ENCODE measurements at regions not wholly inside any gene's neighbourhood (a gene's known extent, or its start where the extent isn't known, plus 50 kb on each side); places are given as distances from the start of the nearest gene placed in this dataset.

DNA sequence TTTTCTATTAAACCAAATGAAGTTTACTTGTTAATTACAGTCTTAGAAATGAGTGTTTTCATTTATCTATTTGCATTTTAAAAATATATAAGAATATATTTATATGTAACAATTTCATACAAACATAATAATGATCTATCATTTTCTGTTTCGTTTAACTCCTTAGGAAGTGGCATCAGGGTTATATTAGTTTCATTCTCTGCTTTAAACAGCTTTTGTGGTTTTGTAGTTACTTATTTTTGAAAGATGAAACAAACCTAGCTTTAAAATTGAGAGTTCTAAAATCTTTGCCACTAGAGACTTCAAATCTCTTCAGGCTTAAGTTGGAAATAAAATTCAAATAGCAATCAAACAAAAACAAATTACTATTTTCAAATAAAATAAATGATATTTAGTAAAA is 2110.6 kb downstream of the MRPL39 start:
- DNase-seq (ENCODE audit: low spot score) = no peak
- WGBS = 49% methylated on average over 1 of the region's 1 CpG
- H3K27me3 ChIP-seq (ENCODE audit: control insufficient read depth in 4 of 4, insufficient read depth in 4 of 4, low read length in 3 of 4) = no peaks in the 10 kb centered on the region
- no peak overlapping the region for H3K4me3 ChIP-seq (ENCODE audit: low read depth in 1 of 3, low read length in 3 of 3)
- TF ChIP-seq SP1 (IDR thresholded peaks at IDR 0.05) (no peak), MAX (IDR thresholded peaks at IDR 0.05) (no peak), CTCF (IDR thresholded peaks at IDR 0.05; ENCODE audit: low read depth, low read length, missing input control) (no peak), NR2F2 (IDR thresholded peaks at IDR 0.05) (no peak), YY1 (IDR thresholded peaks at IDR 0.05) (no peak), JUND (IDR thresholded peaks at IDR 0.05) (no peak), HNF4G (IDR thresholded peaks at IDR 0.05) (no peak), RXRA (IDR thresholded peaks at IDR 0.05) (no peak), ATF3 (IDR thresholded peaks at IDR 0.05) (no peak), HNF4A (conservative IDR thresholded peaks at IDR 0.05) (no peak), FOXA1 (IDR thresholded peaks at IDR 0.05) (no peak), RAD21 (IDR thresholded peaks at IDR 0.05) (no peak), FOXA2 (IDR thresholded peaks at IDR 0.05) (no peak), TAF1 (conservative IDR thresholded peaks at IDR 0.05) (no peak), GABPA (IDR thresholded peaks at IDR 0.05 in 1 of 2, conservative IDR thresholded peaks at IDR 0.05 in 1 of 2) (no peak), EGR1 (IDR thresholded peaks at IDR 0.05; ENCODE audit: low read depth in 2 of 2) (no peak)
- TF ChIP-seq, protein P1, sequence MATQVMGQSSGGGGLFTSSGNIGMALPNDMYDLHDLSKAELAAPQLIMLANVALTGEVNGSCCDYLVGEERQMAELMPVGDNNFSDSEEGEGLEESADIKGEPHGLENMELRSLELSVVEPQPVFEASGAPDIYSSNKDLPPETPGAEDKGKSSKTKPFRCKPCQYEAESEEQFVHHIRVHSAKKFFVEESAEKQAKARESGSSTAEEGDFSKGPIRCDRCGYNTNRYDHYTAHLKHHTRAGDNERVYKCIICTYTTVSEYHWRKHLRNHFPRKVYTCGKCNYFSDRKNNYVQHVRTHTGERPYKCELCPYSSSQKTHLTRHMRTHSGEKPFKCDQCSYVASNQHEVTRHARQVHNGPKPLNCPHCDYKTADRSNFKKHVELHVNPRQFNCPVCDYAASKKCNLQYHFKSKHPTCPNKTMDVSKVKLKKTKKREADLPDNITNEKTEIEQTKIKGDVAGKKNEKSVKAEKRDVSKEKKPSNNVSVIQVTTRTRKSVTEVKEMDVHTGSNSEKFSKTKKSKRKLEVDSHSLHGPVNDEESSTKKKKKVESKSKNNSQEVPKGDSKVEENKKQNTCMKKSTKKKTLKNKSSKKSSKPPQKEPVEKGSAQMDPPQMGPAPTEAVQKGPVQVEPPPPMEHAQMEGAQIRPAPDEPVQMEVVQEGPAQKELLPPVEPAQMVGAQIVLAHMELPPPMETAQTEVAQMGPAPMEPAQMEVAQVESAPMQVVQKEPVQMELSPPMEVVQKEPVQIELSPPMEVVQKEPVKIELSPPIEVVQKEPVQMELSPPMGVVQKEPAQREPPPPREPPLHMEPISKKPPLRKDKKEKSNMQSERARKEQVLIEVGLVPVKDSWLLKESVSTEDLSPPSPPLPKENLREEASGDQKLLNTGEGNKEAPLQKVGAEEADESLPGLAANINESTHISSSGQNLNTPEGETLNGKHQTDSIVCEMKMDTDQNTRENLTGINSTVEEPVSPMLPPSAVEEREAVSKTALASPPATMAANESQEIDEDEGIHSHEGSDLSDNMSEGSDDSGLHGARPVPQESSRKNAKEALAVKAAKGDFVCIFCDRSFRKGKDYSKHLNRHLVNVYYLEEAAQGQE (IDR thresholded peaks at IDR 0.05) = no peak
- TF ChIP-seq, protein P2, sequence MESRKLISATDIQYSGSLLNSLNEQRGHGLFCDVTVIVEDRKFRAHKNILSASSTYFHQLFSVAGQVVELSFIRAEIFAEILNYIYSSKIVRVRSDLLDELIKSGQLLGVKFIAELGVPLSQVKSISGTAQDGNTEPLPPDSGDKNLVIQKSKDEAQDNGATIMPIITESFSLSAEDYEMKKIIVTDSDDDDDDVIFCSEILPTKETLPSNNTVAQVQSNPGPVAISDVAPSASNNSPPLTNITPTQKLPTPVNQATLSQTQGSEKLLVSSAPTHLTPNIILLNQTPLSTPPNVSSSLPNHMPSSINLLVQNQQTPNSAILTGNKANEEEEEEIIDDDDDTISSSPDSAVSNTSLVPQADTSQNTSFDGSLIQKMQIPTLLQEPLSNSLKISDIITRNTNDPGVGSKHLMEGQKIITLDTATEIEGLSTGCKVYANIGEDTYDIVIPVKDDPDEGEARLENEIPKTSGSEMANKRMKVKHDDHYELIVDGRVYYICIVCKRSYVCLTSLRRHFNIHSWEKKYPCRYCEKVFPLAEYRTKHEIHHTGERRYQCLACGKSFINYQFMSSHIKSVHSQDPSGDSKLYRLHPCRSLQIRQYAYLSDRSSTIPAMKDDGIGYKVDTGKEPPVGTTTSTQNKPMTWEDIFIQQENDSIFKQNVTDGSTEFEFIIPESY (IDR thresholded peaks at IDR 0.05) = no peak
- H3K9me3 ChIP-seq (ENCODE audit: control insufficient read depth in 4 of 4, low read length in 3 of 4) = no peaks in the 10 kb centered on the region
- no peak overlapping the region for H3K27ac ChIP-seq (ENCODE audit: low read depth in 1 of 2, low read length in 2 of 2)
- H3K9ac ChIP-seq (ENCODE audit: low read depth in 1 of 2, low read length in 2 of 2) = no peak overlapping the region
- no peaks in the 10 kb centered on the region for H3K36me3 ChIP-seq (ENCODE audit: control insufficient read depth in 4 of 4, insufficient read depth in 3 of 4, low read depth in 1 of 4, low read length in 3 of 4)
- no peaks in the 10 kb centered on the region for H3K4me1 ChIP-seq (ENCODE audit: control insufficient read depth in 4 of 4, insufficient read depth in 4 of 4, low read length in 3 of 4)
